ENCODE measurements at regions not wholly inside any gene's neighbourhood (a gene's known extent, or its start where the extent isn't known, plus 50 kb on each side); places are given as distances from the start of the nearest gene placed in this dataset.

- TF ChIP-seq CTCF (IDR thresholded peaks at IDR 0.05) (no peak), EP300 (IDR thresholded peaks at IDR 0.05) (no peak)
Measured at GRCh38 chr7:54701982-54702381, 57.0 kb downstream of the SEC61G start.

All from stomach (tissue), 4 donors.